GM18867 (cell line): ENCODE measurements at regions not wholly inside any gene's neighbourhood (a gene's known extent, or its start where the extent isn't known, plus 50 kb on each side); places are given as distances from the start of the nearest gene placed in this dataset.

ENCODE experiments used
- ATAC-seq: cut with Tn5 transposase; IDR thresholded peaks from one replicate; pipeline ENCODE4 v1.9.1; 2021; ENCODE audit warnings: mild to moderate bottlenecking, moderate library complexity; ENCODE audit not compliant: unreplicated experiment

DNA sequence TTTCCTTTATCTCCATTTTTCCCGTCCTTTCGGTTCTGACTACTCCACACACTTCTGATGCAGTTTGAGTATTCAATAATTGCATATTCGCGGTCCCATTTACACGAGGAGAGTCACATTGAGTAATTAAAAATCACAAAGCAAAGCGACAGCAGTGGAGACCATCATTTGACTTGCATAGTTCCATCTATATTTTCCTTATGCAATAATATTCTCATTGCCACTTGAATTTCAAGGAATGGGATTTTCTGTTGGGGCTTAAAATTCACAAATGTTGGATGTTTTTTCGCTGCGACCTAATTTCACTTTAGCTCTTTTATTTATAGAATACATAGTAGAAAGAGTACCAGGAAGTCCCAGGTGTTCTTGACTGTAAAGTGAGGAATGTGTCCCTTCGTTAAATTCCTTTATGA is 186.8 kb downstream of the ZEB2 start:
- no peak for ATAC-seq

DNA sequence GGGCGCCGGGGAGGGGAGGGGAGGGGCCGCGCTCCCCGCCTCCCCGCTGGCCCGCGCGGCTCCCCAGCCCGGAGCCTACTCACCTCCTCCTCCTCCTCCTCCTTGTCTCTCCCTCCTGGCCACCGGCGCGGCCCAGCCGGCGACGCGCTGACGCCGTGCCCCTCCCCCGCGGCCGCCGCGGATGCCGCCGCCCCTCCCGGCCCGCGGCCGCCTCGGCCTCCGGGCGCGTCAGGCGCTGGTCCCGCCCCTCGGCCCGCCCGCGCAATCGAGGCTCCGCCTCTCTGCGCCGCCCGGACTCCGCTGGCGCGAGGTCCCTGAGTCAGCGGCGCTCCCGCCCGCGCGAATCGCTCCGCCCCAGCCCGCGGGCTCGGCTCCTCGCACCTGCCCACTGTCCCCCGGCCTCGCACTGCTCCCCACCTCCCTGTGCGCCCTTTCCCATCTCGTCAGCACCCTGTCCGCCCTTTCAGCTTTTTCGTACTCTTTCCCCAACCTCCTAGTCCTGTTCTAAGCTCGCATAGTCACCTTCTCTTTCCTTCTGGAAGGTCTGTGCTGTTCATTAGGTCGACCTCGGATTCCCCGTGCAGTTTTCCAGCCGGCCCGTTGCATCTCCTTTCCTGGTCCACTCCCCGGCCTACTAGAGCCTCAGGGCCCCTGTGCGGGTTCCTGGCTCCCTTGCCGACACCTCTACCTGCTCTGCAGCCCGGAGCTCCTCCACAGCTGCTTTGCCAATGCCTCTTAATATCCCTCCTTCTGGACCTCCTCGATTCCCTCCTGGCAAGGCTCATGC is 187.4 kb downstream of the ZEB2 start:
- ATAC-seq = peak; percentile 93

DNA sequence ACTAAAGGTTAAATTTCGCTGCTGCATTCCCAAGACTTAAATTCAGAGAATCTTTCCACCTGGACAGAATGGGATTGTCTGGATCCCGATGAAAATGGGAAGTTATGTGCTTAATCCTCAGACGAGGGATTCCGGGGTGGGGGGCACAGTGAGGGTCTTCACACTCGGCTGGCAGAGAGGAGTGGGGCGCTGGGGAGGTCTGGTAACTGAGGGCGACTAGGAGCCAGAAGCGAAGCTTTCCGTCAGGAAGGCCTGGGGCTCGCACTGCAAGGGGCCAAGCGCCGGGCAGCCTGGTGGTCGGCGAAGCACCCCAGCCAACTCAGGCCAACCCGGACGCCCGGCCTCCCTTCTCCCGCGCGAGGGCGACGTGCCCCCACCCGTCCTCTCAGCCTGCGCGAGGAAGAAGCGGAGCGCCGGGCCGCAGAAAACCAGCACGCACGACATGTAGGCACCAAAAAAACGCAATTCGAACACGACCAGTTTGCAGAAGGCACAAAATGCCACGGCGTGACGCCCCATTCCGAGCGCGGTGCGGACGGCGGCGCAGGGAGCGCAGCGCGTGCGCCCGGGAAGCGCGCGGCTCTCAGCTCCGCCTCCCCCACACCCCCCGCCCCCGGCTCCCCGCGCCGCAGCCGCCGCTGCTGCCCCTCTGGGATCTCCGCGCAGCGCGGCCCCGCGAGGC is 188.1 kb downstream of the ZEB2 start:
- ATAC-seq = peak; percentile 73

DNA sequence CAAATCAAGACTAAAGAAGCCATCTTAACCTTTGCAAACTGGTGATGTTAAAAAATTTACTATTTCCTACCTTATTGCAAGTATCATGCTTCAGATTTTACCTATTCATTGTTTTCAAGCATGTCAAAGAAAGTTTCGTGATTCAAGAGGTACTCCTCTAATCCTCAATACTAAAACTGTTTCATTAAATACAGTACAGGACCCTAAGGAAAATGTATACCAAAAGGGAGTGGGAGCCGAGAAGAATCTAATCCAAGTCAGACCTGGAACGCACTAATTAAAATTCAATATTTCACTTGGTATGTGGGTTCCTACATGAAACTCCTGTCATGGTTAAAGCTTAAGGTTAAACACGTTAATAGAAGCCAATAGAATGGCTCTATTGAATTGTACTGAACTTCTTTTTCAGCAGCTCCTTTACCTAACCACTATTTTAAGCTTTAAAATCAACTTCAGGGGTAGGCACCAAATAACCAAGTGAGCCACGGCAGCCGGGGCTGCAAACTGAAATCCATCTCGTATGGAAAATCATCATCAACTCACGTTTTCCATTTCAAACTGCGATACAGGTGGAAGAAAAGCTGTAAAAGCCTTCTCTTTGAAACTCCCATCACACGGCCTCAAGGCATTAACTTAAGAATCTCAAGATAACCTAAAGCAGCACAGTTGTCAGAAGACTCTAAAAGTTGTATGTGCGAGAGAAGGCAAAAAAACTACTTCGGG is 188.8 kb downstream of the ZEB2 start:
- ATAC-seq = no peak

DNA sequence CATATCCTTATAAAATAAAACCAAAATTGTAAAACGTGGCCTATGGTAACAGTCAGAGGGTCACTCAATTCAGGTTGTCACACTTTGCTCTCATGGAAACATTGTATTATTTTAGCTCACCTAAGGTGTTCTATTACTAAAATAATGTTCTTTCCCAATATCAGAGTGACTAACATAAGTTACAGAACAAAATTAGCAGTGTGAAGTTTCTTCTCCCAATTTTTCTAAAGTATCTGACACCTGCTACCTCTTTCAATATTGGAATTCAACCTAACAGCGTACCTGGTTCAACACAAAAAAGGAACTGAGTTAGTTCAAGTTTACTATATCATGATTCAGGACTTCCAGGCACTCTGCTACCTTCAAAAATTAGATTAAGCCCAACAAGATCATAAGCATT is 190.4 kb downstream of the ZEB2 start:
- ATAC-seq = no peak

DNA sequence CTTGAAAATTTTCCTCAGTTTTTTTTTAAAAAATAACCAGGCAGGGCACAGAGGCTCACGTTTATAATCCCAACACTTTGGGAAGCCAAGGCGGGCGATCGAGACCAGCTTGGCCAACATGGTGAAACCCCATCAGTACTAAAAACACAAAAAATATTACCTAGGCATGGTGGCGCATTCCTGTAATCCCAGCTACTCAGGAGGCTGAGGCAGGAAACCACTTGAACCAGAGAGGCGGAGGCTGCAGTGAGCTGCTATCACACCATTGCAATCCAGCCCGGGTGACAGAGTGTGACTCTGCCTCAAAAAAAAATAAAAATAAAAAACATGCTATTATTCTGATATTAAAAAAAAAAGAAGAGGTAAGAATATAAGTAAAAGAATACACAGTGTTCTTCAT is 191.0 kb downstream of the ZEB2 start:
- no peak for ATAC-seq

DNA sequence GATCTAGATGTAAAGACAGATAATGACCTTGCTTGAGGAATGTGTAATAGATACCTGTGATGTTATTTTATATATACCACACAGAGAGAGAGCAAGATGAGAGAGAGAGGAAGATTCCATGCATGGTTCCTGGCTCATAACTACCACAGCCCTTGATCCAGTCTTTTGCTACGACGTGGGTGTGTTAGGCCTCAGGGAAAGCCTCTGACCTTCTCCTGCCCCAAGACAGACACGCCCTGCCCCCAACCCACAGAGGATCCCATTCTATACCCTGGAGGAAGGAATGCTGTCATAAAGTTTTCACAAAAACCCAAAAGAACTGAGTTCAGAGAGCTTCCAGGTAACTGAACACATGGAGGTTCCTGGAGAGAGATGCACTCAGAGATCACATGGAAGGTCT is 193.1 kb downstream of the ZEB2 start:
- no peak for ATAC-seq

DNA sequence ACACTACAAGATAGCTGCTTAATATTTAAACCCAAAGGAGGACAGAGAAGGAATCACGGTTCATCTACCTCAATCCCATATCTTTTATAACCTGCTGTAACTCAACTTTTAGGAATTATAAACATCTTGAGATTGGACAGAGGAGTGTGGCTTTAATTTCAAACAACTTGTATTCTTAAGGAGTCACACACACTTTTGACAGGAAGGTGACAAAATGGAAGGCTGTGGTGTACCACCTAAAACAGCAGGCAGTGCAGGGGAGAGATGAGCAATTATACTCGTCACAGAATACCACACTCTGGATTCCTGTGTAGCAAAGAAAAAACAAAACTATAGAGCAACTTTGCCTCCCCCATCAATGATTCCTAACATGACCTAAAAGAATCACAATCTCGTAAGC is 194.8 kb downstream of the ZEB2 start:
- ATAC-seq = peak; percentile 73

DNA sequence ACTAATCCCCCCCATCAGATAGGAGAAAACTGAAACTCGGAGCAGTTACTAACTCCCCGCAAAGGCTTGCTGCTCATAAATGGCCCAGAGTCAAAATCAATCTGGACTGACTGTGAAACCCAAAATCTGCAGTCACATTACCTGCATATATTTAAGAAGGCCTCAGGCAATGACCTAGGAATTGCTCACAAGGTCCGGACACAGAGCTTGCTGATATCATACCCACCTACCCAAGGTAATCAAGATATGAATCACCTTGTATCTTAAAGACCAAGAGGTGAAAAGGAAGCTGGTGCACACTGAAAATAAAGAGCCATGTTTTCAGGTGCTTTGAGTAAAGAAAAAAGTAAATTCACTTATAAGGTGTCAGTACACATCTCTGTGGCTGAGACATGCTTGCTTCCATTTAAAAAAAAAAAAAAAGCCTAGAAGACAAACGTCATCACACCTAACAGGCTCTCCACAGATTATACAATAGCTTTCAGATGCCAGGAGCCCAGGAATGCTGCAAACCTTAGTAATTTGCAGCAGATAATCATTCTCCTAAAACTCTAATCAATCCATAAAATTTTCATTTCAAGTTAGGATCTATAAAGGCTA is 195.4 kb downstream of the ZEB2 start:
- ATAC-seq = peak; percentile 31

DNA sequence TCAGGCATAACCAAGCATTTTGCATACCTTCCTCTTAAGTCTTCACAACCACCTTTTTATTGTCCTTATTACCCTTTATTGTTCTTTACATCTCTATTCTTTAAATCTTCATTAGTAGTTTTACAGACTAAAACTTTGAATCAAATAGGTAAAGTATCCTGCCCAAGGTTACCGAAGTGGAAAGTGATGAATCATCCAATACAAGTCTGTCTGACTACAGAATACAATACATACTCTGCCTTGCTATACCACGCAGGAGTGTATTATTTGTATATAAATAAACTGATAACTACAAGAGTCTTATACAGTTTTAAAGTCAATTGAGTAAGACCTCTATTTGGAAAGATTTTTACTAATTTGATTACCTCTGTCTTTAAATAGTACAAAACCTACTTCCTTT is 196.0 kb downstream of the ZEB2 start:
- ATAC-seq = peak; percentile 58

DNA sequence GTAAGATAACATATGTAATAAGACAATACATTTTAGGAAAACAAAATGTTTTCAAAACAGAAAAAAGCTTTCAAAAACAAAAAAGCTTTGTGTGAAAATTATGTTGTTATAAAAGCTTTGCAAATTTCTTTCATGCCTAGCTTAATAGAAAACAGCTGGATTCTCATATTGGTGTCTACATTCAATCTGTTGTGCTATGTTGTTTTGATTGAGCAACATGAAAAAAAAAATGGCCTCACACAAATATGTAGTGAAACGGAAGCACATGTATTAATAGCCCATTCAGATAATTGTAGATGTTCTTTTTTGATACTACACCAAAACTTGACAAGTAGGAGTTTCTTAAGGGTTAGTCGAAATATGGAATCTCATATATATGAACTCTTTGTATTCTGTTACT is 197.5 kb downstream of the ZEB2 start:
- no peak for ATAC-seq

DNA sequence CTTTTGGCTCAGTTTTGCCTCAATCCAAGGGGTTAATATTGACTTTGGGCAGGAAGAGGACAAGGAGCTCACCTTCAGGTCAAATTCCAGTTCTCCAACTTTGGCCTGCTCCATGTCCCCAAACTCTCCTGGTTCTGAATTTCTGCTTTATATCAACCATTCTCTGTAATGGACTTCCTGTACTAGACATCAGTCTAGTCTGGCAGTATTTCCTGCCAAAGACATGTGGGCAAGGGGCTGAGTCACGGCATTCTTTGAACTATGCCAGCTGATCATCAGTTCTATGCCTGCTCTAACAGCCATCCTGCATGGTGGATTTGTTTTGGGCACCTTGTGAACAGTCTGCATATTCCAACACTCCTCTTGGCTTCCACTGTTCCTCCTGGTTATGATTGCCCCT is 199.4 kb downstream of the ZEB2 start:
- no peak for ATAC-seq

DNA sequence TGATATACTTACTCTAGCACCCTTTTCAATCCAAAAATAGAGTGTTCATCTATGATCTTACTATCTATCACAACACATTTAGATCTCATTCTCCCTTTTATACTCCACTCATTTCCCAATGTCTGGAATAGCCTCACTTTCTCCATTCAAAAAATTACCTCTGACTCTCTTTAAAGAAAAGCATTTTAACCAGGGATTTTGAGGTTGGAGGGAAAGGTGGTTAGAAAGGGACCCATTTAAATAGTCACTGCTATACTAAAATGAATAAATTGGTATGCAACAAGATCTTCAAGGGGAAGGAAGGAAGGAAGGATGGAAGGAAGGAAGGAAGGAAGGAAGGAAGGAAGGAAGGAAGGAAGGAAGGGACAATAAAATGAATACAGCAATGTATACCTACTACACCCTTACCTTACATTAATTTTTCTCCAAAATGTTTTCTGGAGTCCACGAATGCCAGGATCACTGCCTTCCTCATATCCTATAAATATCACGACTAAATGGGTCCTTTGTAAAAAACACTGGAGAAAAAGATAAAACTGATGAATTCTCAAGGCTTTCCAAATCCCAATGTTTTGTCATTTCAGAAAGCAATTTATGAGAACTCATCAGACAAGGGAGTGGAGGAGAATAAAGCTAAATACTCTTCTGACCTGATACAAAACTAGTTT is 202.7 kb downstream of the ZEB2 start:
- ATAC-seq = no peak

DNA sequence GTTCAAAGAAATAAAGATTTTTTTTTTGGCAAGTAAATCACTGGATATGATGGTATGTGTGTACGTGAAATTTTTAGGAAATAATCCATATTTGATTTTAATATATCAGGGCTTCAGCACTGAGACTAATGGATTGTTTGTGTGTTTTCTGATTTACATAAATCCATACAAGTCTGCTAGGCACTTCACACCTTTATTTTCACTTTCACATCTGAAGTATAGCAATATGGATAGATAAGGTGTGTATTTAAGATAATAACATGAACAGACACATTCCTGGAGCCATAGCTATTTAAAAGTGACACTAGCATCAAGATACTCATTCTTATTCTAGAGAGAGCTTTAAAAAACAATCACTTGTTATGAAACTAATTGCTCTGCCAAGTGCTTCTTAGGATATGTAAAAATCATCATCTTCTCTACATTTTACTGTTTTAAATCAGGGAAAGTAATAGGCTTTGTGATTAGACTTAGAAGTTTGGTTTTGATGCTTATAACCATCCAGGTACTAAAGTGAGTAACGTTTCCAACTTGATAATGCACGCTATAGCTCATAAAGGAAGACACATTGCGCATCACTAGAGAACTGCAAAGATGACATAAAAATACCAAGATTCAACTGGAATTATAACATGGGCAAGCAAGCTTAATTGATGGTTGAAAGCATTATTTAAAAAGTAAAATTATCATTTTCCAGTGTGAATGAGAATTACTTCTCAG is 208.9 kb downstream of the ZEB2 start:
- peak; percentile 79 for ATAC-seq

DNA sequence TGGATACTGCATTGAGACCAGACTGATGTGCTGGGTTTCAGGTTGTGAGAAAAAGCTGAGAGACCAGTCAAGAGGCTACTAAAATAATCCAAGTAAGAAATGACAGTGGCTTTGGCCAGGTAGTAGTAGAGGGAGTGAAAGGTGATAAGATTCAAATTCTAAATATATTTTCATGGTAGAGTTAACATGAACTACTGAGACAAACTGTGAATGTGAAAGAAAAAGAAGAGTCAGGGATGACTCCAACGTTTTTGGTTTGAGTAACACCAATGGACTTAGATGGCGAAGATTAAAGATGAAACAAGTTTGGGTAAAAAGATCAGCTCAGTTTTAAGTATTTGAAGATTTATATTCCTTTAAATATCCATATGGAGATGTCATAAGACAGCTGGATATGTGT is 209.4 kb downstream of the ZEB2 start:
- ATAC-seq = peak; percentile 79

DNA sequence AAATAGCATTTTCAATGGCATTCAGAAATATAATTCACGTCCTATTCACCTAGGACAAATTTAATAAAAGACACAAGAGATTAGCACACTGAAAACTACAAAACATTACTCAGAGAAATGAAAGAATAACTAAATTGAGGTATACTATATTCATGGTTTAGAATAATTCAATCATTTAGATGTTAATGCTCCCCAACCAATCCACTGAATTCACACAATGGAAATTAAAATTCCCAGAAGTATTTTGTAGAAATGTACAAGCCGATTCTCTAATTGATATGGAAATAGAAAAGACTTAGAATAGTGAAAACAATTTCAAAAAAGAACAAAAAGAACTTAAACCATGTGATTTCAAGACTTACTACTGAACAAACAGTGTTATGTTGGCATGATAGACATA is 212.2 kb downstream of the ZEB2 start:
- no peak for ATAC-seq

DNA sequence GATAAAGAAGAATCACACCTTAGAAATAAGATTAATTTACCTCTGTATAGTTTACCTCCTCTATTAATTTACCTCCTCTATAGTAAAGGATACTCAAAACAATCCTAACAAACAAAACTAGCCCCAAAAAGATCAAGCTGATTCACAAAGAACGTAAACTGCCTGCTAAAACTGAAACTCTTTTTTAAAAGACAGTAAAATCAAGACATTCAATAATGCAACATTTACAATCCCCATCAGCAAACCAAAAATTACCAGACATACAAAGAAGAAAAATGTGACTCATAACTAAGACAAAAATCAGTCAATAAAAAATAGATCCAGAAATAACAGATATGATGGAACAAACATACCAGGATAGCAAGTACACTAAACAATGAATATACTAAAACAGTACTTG is 215.7 kb downstream of the ZEB2 start:
- no peak for ATAC-seq

DNA sequence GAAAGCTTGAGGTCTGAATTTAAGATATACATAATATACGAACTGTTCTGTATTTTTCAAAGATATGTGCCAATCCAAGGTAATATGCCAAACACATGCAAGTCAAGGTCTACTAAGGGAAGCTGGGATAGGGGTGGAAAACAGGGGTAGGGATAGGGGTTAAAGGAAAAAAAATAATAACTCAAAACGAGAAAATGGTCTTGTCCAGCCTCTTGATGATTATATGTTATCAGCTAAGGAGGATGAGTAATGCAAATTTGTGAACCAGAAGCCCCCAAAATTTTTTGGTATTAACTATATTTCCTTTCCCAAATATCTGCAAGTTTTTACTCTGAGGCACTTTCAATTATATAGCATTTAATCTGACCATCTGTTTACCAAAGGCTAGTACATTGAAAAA is 219.3 kb downstream of the ZEB2 start:
- ATAC-seq = no peak

DNA sequence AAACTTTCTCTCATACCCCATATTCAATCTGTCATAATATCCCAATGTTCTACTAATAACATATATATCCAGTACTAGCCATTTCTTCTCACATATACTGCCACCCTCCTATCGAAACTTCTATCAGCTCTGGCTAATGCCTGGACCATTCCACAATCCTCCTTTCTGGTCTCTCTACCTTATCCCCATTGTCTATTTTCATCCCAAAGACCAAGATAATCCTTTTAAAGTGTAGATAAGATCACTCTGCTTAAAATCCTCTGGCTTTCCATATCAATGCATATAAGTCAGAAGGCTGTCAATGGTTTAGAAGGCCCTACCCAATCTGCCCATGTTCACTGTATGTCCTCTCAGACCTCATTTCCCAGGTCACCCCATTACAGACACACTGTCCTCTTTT is 229.6 kb downstream of the ZEB2 start:
- no peak for ATAC-seq

DNA sequence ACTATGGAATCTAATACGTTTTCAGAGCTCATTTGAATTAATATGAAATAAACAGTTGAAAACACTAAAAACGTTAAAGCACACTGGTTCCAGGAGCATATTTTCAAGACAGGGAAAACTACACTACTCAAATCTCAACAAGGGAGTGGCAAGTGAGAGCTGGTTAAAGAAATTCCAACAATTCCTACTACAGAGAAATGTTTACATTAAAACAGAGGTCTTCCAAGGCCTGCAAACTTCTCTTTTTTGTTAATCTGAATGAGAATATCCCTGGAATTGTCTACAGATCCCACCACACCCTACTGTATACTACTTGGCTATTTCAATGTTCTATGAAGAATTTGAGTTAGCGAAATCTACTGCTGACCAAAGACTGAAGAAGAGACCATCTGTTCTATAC is 231.5 kb downstream of the ZEB2 start:
- no peak for ATAC-seq
